HepG2 (cell line): ENCODE measurements at regions not wholly inside any gene's neighbourhood (a gene's known extent, or its start where the extent isn't known, plus 50 kb on each side); places are given as distances from the start of the nearest gene placed in this dataset.

Experiments used
- ATAC-seq: fragments of 200-7000 bp; cut with Tn5 transposase; 3 replicates; pipeline ENCODE4 v1.9.1; 2020; ENCODE audit warnings: mild to moderate bottlenecking, moderate library complexity
- BruUV-seq: library from RNA; stranded (reverse); fragments of 400-500 nt; replicated peaks from 2 replicates; lab custom pipeline; 2021; lab: Mats Ljungman, UMichigan
- CTCF ChIA-PET: fragments of 300-600 bp; formaldehyde crosslinking; extraction: SDS; loops from one replicate; lab custom pipeline; 2021; ENCODE audit warnings: low total read pairs, inconsistent platforms, low intra/inter-chr PET ratio; lab: Yijun Ruan, JAX
- POLR2A ChIA-PET: fragments of 350-600 bp; sonication (Branson Sonifier 250); formaldehyde crosslinking; loops from one replicate; lab custom pipeline; 2020; ENCODE audit warnings: antibody characterized with exemption, inconsistent platforms; lab: Yijun Ruan, JAX
- DNase-seq: peaks from one replicate; pipeline ENCODE4 v3.0.0-alpha.2; 2015; ENCODE audit warnings: low spot score
- FAIRE-seq: peaks from 3 replicates; lab custom pipeline; 2011; peaks lifted over from hg19 to GRCh38; lab: Jason Lieb, UNC
- H2AFZ ChIP-seq: one replicate; pipeline ENCODE4 v1.6.1; 2011; ENCODE audit warnings: low read length, inconsistent platforms
- H3K27ac ChIP-seq: fragments of 300-600 bp; 3 replicates; pipeline ENCODE4 v1.8.0; 2011; ENCODE audit warnings: mixed run types, mild to moderate bottlenecking, mixed read lengths, low read length, inconsistent platforms; ENCODE audit not compliant: insufficient read depth; ENCODE audit errors: extremely low read length
- H3K27me3 ChIP-seq, 2 experiments: fragments of 200-600 bp in 1 of 2; 2 replicates in 1 of 2; 3 replicates in 1 of 2; pipeline versions ENCODE4 v1.6.0 to v1.8.0; 2011; ENCODE audit warnings: low read length in 2 of 2, mild to moderate bottlenecking in 2 of 2, moderate library complexity in 2 of 2, inconsistent platforms in 1 of 2; ENCODE audit not compliant: insufficient read depth in 2 of 2, control insufficient read depth in 1 of 2
- H3K36me3 ChIP-seq, 2 experiments: fragments of 200-600 bp in 1 of 2; replicated peaks in 1 of 2; 2 replicates in 1 of 2; 3 replicates in 1 of 2; pipeline versions ENCODE4 v1.5.1 to v1.8.0; 2011; ENCODE audit warnings: low read length in 2 of 2, inconsistent platforms in 1 of 2; ENCODE audit not compliant: insufficient read depth in 2 of 2, control insufficient read depth in 1 of 2
- H3K4me1 ChIP-seq: 2 replicates; pipeline ENCODE4 v1.5.1; 2012; ENCODE audit warnings: low read length, inconsistent platforms; ENCODE audit not compliant: insufficient read depth
- H3K4me2 ChIP-seq: 2 replicates; pipeline ENCODE4 v1.6.0; 2011; ENCODE audit warnings: low read depth, low read length, inconsistent platforms
- H3K4me3 ChIP-seq, 3 experiments: fragments of 200-600 bp in 1 of 3; sonication (generic), shearing (Covaris generic) in 1 of 3; replicated peaks in 1 of 3; 2 replicates each; pipeline ENCODE4 v1.5.1; 2011 to 2016; ENCODE audit warnings: low read length in 3 of 3, inconsistent platforms in 2 of 3, low read depth in 2 of 3, mild to moderate bottlenecking in 2 of 3, control low read depth in 1 of 3, mixed read lengths in 1 of 3; ENCODE audit not compliant: insufficient read depth in 1 of 3
- H3K79me2 ChIP-seq: one replicate; pipeline ENCODE4 v1.6.1; 2011; ENCODE audit warnings: low read length, inconsistent platforms; ENCODE audit not compliant: insufficient read depth
- H3K9ac ChIP-seq: 2 replicates; pipeline ENCODE4 v1.6.0; 2011; ENCODE audit warnings: mild to moderate bottlenecking, low read depth, low read length, inconsistent platforms; ENCODE audit not compliant: insufficient read depth
- H3K9me3 ChIP-seq: 2 replicates; pipeline ENCODE4 v1.5.1; 2012; ENCODE audit warnings: mild to moderate bottlenecking, low read length
- H4K20me1 ChIP-seq: 2 replicates; pipeline ENCODE4 v1.6.0; 2011; ENCODE audit warnings: inconsistent platforms, mild to moderate bottlenecking, low read length, moderate library complexity; ENCODE audit not compliant: insufficient read depth
- E2F5 ChIP-seq: sonication (generic); formaldehyde crosslinking; conservative IDR thresholded peaks from 2 replicates; pipeline ENCODE4 v1.4.0; 2020; ENCODE audit warnings: missing genetic modification reagents
- HDAC2 ChIP-seq: sonication (generic); formaldehyde crosslinking; IDR thresholded peaks from 2 replicates; pipeline ENCODE4 v1.4.0; 2020; ENCODE audit warnings: missing genetic modification reagents
- HES4 ChIP-seq: sonication (generic); formaldehyde crosslinking; IDR thresholded peaks from 2 replicates; pipeline ENCODE4 v1.9.0; 2021; ENCODE audit warnings: mild to moderate bottlenecking, missing genetic modification reagents, borderline replicate concordance
- HOXA3 ChIP-seq: sonication (generic); formaldehyde crosslinking; IDR thresholded peaks from 2 replicates; pipeline ENCODE4 v1.5.0; 2020; ENCODE audit warnings: missing genetic modification reagents
- MIER2 ChIP-seq: IDR thresholded peaks from 2 replicates; pipeline ENCODE4 v1.6.1; 2016; ENCODE audit warnings: missing biosample characterization, missing genetic modification reagents
- NCOA1 ChIP-seq: sonication (generic); formaldehyde crosslinking; IDR thresholded peaks from 2 replicates; pipeline ENCODE4 v1.9.0; 2021; ENCODE audit warnings: missing genetic modification reagents
- RBFOX2 ChIP-seq: fragments of 200-400 bp; formaldehyde crosslinking; IDR thresholded peaks from 2 replicates; pipeline ENCODE4 v1.6.1; 2017; ENCODE audit warnings: low read depth, mild to moderate bottlenecking, low read length
- REST ChIP-seq, 2 experiments: IDR thresholded peaks; 2 replicates each; pipeline ENCODE4 v1.6.1; 2011 to 2012; ENCODE audit warnings: low read length in 2 of 2, borderline replicate concordance in 1 of 2, low read depth in 1 of 2, mild to moderate bottlenecking in 1 of 2, moderate library complexity in 1 of 2
- SALL1 ChIP-seq: sonication (generic); formaldehyde crosslinking; IDR thresholded peaks from 2 replicates; pipeline ENCODE4 v1.8.0; 2022; ENCODE audit warnings: mild to moderate bottlenecking, missing genetic modification reagents
- WIZ ChIP-seq: sonication (generic); formaldehyde crosslinking; IDR thresholded peaks from 2 replicates; pipeline ENCODE4 v1.5.1; 2020; ENCODE audit warnings: mild to moderate bottlenecking, missing genetic modification reagents
- ZNF431 ChIP-seq: sonication (generic); formaldehyde crosslinking; IDR thresholded peaks from 2 replicates; pipeline ENCODE4 v1.9.0; 2022; ENCODE audit warnings: missing genetic modification reagents, low read depth, mild to moderate bottlenecking, borderline replicate concordance
- ZNF468 ChIP-seq: sonication (generic); formaldehyde crosslinking; IDR thresholded peaks from 2 replicates; pipeline ENCODE4 v1.8.0; 2022; ENCODE audit warnings: mild to moderate bottlenecking, moderate library complexity, missing genetic modification reagents
- ZNF713 ChIP-seq: sonication (generic); formaldehyde crosslinking; IDR thresholded peaks from 2 replicates; pipeline ENCODE4 v1.4.0; 2020; ENCODE audit warnings: mild to moderate bottlenecking, missing genetic modification reagents
- ZNF749 ChIP-seq: sonication (generic); formaldehyde crosslinking; IDR thresholded peaks from 2 replicates; pipeline ENCODE4 v1.8.0; 2022; ENCODE audit warnings: mild to moderate bottlenecking, missing genetic modification reagents, moderate library complexity, borderline replicate concordance
- ZNF768 ChIP-seq: sonication (generic); formaldehyde crosslinking; IDR thresholded peaks from 2 replicates; pipeline ENCODE4 v1.4.0; 2020; ENCODE audit warnings: missing genetic modification reagents
- ZSCAN21 ChIP-seq: sonication (generic); formaldehyde crosslinking; IDR thresholded peaks from 2 replicates; pipeline ENCODE4 v1.8.0; 2022; ENCODE audit warnings: mild to moderate bottlenecking, missing genetic modification reagents, moderate library complexity, borderline replicate concordance
- WGBS: methylation state at CpG from one replicate; pipeline ENCODE4 v1.1.6; 2017; ENCODE audit warnings: low lambda C conversion rate; 5-methylcytosine and 5-hydroxymethylcytosine counted together
- in situ Hi-C: cut with HindIII; loops from 2 replicates; pipeline ENCODE4 v1.10.0; 2017; ENCODE audit warnings: low pct_unique_long_range_greater_than_20kb; ENCODE audit not compliant: extremely low pct_ligation_motif_present
- intact Hi-C: fragments of 100-400 bp; cut with micrococcal nuclease; formaldehyde crosslinking; loops from one replicate; pipeline ENCODE4 v1.10.0; 2022; ENCODE audit not compliant: unreplicated experiment
- TF ChIP-seq, protein P1 (sequence below): sonication (generic); formaldehyde crosslinking; IDR thresholded peaks from 2 replicates; pipeline ENCODE4 v1.8.0; 2022; ENCODE audit warnings: low read depth, missing genetic modification reagents
- TF ChIP-seq, protein P2 (sequence below): sonication (generic); formaldehyde crosslinking; conservative IDR thresholded peaks from 2 replicates; pipeline ENCODE4 v1.4.0; 2020; ENCODE audit warnings: missing genetic modification reagents

DNA sequence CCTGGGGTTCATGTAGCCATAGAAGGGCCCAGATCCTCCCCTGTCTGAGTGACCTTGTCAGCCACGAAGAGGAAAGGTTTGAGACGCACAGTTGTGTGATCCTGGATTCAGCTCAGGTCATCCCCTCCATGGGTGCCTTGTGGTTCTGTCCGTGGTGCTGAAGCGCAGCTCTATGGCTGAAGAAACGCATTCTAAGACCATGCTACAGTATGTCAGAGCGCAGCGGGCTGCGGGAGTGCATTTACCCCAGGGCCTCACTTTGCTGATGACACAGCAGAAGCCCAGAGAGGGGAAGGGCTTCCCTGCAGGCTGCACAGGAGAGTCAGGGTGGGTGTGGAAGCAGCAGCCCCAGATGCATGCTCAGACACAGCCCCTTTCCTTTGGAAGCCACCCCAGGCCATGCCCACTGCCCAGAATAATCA lies 68.8 kb upstream of the IQSEC1 start:
- ATAC-seq (peak; percentile 8; the same call in 1 of the 3 replicates), DNase-seq (no peak), FAIRE-seq (no peak)
- Histone ChIP-seq H3K27me3 (no peaks in the 10 kb centered on the region), H3K9me3 (no peaks in the 10 kb centered on the region), H3K4me3 (no peak overlapping the region), H4K20me1 (peaks cover 15% of the 10 kb centered on the region; the same call in 1 of the 2 replicates), H3K4me1 (peaks cover 24% of the 10 kb centered on the region), H3K36me3 (peaks cover 0 to 2% of the 10 kb centered on the region in 2 experiments; a peak in 2 of 5 replicates), H3K79me2 (no peaks in the 10 kb centered on the region), H3K4me2 (no peak overlapping the region), H3K9ac (no peak overlapping the region), H3K27ac (no peak overlapping the region), H2AFZ (no peak overlapping the region)
- intact Hi-C loops, result no loop called here
- ChIA-PET POLR2A (no interaction called here), CTCF (no interaction called here)
- WGBS, result 100% methylated on average over 2 of the region's 8 CpGs
- in situ Hi-C loops, result no loop called here
- no TSS peak for BruUV-seq
- TF ChIP-seq ZNF431 (no peak), ZNF468 (CRISPR knock-in tag) (0 out of 2 replicates have a peak, but pooled peaks have one; percentile 43), HOXA3 (CRISPR knock-in tag) (peak; percentile 49; the same call in 1 of the 2 replicates), HDAC2 (CRISPR knock-in tag) (peak; percentile 24; the same call in 1 of the 2 replicates), NCOA1 (CRISPR knock-in tag) (no peak), HES4 (CRISPR knock-in tag) (peak; percentile 43; the same call in 1 of the 2 replicates), ZNF713 (CRISPR knock-in tag) (no peak), ZNF749 (CRISPR knock-in tag) (0 out of 2 replicates have a peak, but pooled peaks have one; percentile 46), ZNF768 (peak; percentile 69; the same call in 1 of the 2 replicates), MIER2 (CRISPR knock-in tag) (peak; percentile 98), ZSCAN21 (CRISPR knock-in tag) (0 out of 2 replicates have a peak, but pooled peaks have one; percentile 59), E2F5 (no peak), RBFOX2 (no peak), WIZ (CRISPR knock-in tag) (peak; percentile 67; the same call in 1 of the 2 replicates), REST (IDR thresholded peaks at IDR 0.05; ENCODE audit: borderline replicate concordance in 1 of 2, low read depth in 1 of 2, low read length in 2 of 2) (peak; percentile 89 to 96), SALL1 (CRISPR knock-in tag) (peak; percentile 58; the same call in 1 of the 2 replicates)
- TF ChIP-seq, protein P1, sequence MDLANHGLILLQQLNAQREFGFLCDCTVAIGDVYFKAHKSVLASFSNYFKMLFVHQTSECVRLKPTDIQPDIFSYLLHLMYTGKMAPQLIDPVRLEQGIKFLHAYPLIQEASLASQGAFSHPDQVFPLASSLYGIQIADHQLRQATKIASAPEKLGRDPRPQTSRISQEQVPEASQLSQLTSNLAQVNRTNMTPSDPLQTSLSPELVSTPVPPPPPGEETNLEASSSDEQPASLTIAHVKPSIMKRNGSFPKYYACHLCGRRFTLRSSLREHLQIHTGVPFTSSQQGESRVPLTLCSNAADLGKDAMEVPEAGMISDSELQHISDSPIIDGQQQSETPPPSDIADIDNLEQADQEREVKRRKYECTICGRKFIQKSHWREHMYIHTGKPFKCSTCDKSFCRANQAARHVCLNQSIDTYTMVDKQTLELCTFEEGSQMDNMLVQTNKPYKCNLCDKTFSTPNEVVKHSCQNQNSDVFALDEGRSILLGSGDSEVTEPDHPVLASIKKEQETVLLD, result no peak
- TF ChIP-seq, protein P2, sequence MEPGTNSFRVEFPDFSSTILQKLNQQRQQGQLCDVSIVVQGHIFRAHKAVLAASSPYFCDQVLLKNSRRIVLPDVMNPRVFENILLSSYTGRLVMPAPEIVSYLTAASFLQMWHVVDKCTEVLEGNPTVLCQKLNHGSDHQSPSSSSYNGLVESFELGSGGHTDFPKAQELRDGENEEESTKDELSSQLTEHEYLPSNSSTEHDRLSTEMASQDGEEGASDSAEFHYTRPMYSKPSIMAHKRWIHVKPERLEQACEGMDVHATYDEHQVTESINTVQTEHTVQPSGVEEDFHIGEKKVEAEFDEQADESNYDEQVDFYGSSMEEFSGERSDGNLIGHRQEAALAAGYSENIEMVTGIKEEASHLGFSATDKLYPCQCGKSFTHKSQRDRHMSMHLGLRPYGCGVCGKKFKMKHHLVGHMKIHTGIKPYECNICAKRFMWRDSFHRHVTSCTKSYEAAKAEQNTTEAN, result 0 out of 2 replicates have a peak, but pooled peaks have one; percentile 19
